ENCODE measurements at regions not wholly inside any gene's neighbourhood (a gene's known extent, or its start where the extent isn't known, plus 50 kb on each side); places are given as distances from the start of the nearest gene placed in this dataset.
"Not testable (repeated sequence)": the region's sequence is repeated elsewhere in the genome, so short reads cannot be mapped to it uniquely, and the experiment has no call there.

GRCh38 chr12:111120578-111120977 lies 200.2 kb upstream of the MYL2 start:
- Histone ChIP-seq H3K36me3 (ENCODE audit: control insufficient read depth, insufficient read depth, low read length) (peaks cover 4% of the 10 kb centered on the region), H3K27me3 (ENCODE audit: control insufficient read depth, insufficient read depth, low read length) (no peaks in the 10 kb centered on the region), H3K4me3 (ENCODE audit: low read depth, low read length) (no peak overlapping the region)
- TF ChIP-seq CTCF (IDR thresholded peaks at IDR 0.05; ENCODE audit: insufficient read depth, low read length, severe bottlenecking): no peak
- DNase-seq (ENCODE audit: low read depth): no peak
- no peak for FAIRE-seq

- H3K4me3 ChIP-seq (ENCODE audit: low read depth, low read length): no peak overlapping the region
- peaks cover 6% of the 10 kb centered on the region for H3K36me3 ChIP-seq (ENCODE audit: control insufficient read depth, insufficient read depth, low read length)
- no peak for TF ChIP-seq CTCF (IDR thresholded peaks at IDR 0.05; ENCODE audit: insufficient read depth, low read length, severe bottlenecking)
- no peaks in the 10 kb centered on the region for H3K27me3 ChIP-seq (ENCODE audit: control insufficient read depth, insufficient read depth, low read length)
- DNase-seq (ENCODE audit: low read depth) (no peak), FAIRE-seq (no peak)
Observed at GRCh38 chr12:111117017-111117416, 196.6 kb upstream of the MYL2 start.

- DNase-seq (ENCODE audit: low read depth); H3K27me3 ChIP-seq (ENCODE audit: control insufficient read depth, insufficient read depth, low read length); H3K36me3 ChIP-seq (ENCODE audit: control insufficient read depth, insufficient read depth, low read length); H3K4me3 ChIP-seq (ENCODE audit: low read depth, low read length); FAIRE-seq: not testable (repeated sequence)
Observed at GRCh38 chr12:111113313-111113712, 192.9 kb upstream of the MYL2 start.

- no peak overlapping the region for H3K4me3 ChIP-seq (ENCODE audit: low read depth, low read length)
- H3K36me3 ChIP-seq (ENCODE audit: control insufficient read depth, insufficient read depth, low read length): peaks cover 7% of the 10 kb centered on the region
- TF ChIP-seq CTCF (IDR thresholded peaks at IDR 0.05; ENCODE audit: insufficient read depth, low read length, severe bottlenecking): no peak
- FAIRE-seq: no peak
- no peak for DNase-seq (ENCODE audit: low read depth)
- H3K27me3 ChIP-seq (ENCODE audit: control insufficient read depth, insufficient read depth, low read length): no peaks in the 10 kb centered on the region
Observed at GRCh38 chr12:111112311-111113098, 192.1 kb upstream of the MYL2 start.

- DNase-seq (ENCODE audit: low read depth) (no peak), FAIRE-seq (no peak)
- H3K27me3 ChIP-seq (ENCODE audit: control insufficient read depth, insufficient read depth, low read length): no peaks in the 10 kb centered on the region
- peaks cover 6% of the 10 kb centered on the region for H3K36me3 ChIP-seq (ENCODE audit: control insufficient read depth, insufficient read depth, low read length)
- no peak overlapping the region for H3K4me3 ChIP-seq (ENCODE audit: low read depth, low read length)
- no peak for TF ChIP-seq CTCF (IDR thresholded peaks at IDR 0.05; ENCODE audit: insufficient read depth, low read length, severe bottlenecking)
Observed at GRCh38 chr12:111111681-111112080, 191.3 kb upstream of the MYL2 start.

- FAIRE-seq: no peak
- no peak for TF ChIP-seq CTCF (IDR thresholded peaks at IDR 0.05; ENCODE audit: insufficient read depth, low read length, severe bottlenecking)
- Histone ChIP-seq H3K27me3 (ENCODE audit: control insufficient read depth, insufficient read depth, low read length) (no peaks in the 10 kb centered on the region), H3K4me3 (ENCODE audit: low read depth, low read length) (no peak overlapping the region), H3K36me3 (ENCODE audit: control insufficient read depth, insufficient read depth, low read length) (peaks cover 5% of the 10 kb centered on the region)
- no peak for DNase-seq (ENCODE audit: low read depth)
Observed at GRCh38 chr12:111110556-111110955, 190.2 kb upstream of the MYL2 start.

Measured in bronchial epithelial cell (primary cell).